ENCODE measurements at regions not wholly inside any gene's neighbourhood (a gene's known extent, or its start where the extent isn't known, plus 50 kb on each side); places are given as distances from the start of the nearest gene placed in this dataset.
"Not testable (repeated sequence)": the region's sequence is repeated elsewhere in the genome, so short reads cannot be mapped to it uniquely, and the experiment has no call there.

DNA sequence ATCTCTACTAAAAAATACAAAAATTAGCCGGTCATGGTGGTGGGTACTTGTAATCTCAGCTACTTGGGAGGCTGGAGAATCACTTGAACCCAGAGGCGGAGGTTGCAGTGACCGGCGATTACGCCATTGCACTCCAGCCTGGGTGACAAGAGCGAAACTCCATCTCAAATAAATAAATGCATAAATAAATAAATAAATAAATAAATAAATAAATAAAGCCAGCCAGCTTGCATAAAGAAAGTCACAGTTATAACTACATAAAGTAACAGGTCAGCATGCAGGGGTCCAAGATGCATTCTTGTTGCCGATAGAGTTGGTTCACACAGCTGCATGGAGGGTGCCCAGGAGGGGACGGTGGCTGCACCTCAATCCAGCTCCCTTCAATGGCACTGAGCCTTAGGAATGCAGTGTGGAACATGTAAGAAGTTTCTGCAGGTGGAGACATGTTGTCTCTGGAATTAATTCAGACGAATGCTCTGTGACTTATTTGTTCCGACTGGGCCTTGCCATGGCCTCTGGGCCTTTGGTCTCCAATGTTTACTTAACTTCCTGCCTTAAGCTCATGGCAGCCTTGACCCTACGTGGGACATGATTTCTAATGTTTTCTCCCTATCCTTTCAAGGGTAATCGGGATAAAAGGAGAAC is 159.6 kb upstream of the PRKCQ start:
- DNase-seq (ENCODE audit: low read depth in 1 of 2, low spot score in 1 of 2): no peak

DNA sequence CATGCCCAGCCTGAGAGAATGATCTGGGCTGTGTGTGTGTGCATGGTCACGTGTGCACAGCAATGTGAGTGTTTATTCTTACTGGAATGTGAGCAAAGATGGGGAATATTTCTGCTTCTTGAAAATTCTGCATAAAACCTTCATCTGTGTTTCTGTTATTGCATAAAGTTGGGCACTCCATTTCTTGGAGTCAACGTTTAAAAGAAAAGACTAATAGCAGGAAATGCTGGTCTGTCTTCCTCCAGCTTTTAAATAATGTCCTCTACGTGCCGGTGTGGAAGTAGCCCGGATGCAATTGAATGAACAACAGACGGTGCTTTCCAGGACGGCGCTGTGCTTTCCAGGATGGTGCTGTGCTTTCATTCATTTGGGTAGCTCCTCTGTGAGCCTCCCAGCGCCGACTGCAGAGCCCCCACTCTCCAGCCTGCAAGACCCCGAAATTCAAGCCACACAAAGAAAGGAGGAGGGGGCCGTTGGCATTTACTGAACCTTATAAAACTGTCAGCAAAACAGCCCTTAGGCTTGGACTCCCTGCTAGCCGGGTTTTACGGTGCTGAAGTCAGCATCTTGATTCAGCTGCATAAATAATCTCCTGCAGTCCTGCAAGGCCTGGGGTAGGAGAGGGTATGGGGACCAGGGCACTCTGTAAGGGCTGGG is 158.2 kb upstream of the PRKCQ start:
- no peak for DNase-seq (ENCODE audit: low read depth in 1 of 2, low spot score in 1 of 2)

DNA sequence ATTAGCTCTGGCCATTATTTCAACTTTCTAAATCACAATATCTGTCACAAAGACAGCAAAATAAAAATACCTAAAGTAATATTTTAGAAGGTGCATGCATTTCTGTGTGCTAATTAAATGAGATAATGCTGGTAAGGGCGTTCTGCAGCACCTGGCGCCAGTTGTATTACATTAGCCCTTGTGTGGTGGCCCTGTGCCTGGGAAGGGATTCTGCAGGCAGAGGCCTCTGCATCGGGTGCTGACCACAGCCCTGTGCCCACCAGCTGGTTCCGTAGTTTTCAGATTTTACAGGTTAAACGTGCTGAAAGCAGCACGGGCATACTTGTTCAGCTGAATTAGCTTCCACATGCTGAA is 157.7 kb upstream of the PRKCQ start:
- DNase-seq (ENCODE audit: low read depth in 1 of 2, low spot score in 1 of 2): no peak

DNA sequence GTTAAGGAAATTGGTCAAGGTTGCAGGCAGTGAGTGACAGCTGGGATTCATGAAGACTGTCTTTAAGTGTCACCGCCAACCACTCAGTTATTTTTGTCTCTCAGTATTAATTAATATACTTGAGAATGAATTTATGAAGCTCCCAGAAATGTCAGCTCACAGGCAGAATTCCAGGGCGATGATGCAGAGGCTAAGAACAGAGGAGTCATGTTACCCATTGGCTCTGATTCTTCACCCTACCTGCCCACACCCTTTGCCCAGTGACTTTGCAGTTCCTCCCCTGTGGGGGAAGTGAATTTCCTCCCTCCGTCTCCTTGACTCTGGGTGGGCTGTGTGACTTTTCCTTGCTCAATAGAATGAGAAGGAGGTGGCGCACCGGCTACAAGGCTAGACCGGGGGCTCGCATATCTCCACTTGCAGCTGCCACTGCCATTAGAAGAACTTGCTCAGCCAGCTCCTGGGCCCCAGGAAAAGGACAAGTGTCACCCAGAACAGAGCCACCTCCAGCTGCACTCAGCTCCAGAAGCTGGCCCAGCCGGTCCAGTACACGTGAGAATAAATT is 157.1 kb upstream of the PRKCQ start:
- DNase-seq (ENCODE audit: low read depth in 1 of 2, low spot score in 1 of 2): no peak

DNA sequence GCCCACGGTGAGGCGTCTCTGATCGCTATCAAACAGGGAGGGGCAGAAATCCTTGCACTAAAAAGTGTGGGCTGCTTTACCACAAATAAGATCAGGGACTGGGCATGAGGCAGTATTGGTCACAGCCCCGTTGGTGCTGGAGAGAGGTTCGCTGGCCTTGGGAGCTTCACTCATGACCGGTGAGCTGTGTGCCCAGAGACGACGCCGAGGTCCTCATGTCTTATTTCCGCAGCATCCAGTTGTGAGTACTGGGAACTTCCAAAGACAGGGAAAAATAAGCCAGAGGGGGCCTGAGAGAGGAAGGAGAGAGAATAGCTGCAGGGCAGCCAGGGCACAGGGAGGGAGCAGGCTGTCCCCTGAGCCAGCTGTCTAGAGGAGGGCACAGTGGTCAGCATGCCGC is 154.2 kb upstream of the PRKCQ start:
- no peak for DNase-seq (ENCODE audit: low read depth in 1 of 2, low spot score in 1 of 2)

DNA sequence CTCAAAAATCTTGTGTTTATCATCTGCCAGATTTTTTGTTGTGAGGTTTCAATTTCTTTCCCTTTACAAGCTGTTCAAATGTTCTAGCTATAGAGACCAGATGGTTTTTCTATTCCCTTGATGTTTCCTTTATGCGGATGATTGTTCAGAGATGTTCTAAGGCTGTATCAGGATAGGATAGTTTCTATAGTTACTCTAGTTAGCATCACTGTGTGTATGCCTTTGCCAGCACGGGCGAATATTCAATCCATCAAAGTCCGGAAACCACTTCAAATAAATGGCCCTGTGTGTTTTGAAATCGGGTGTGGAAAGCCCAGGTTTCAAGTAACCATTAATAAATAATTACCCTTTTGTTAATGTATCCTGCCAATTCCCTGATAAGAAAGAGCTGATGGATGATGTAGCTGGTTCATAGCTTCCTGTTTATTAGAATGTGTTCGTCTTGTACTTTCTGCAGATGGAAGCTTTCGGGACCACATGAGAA is 149.8 kb upstream of the PRKCQ start:
- no peak for DNase-seq (ENCODE audit: low read depth in 1 of 2, low spot score in 1 of 2)

DNA sequence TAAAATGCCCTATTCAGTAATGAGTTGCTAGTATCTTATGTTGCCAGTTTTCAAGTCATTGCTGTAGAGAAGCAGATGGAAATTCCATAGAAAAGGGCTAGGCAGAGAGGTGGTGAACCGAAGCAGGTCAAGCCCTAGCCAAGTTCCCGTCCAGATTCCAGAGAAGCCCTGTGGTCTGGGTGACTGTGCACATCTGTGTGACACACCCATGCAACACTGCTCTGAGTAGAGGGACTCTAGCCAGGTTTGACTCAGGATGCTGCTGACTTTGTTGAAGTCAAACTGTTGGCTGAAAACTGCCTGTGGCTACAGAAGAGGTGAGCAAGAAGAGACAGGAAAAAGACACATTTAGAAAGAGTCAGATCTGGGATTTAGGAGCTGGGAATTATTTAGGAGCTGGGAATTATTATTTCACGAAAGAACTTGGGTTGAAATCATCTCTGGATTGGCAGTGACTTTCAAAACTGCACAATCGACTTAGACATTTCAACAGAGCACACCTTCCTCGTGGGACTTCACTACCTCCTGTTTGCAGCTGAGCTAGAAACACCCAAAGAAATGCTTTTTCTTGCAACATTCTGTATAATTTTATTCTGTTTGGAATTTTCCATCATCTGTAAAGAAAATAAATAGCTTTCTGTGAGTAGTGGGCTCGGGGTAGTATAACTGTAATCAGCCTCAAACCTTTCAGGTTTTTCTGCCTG is 149.1 kb upstream of the PRKCQ start:
- DNase-seq (ENCODE audit: low read depth in 1 of 2, low spot score in 1 of 2): no peak

DNA sequence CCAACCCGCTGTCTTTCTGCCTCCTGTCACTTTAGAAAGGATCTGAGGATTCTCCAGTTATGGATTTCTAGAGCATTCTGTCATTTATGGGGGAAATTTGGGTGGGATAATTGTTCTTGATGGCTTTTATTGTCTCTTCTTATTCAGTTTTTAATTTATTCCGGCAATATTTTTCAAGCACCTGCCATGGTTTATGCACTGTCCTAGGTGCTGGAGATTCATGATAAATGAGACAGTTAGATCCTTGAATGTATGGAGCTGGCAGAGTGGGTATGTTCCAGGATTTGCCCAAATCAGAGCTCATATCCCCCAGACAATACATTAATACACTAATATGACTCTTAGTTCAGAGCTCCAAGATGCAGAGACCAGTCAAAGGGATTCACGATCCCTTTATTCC is 146.8 kb upstream of the PRKCQ start:
- DNase-seq (ENCODE audit: low read depth in 1 of 2, low spot score in 1 of 2): no peak

DNA sequence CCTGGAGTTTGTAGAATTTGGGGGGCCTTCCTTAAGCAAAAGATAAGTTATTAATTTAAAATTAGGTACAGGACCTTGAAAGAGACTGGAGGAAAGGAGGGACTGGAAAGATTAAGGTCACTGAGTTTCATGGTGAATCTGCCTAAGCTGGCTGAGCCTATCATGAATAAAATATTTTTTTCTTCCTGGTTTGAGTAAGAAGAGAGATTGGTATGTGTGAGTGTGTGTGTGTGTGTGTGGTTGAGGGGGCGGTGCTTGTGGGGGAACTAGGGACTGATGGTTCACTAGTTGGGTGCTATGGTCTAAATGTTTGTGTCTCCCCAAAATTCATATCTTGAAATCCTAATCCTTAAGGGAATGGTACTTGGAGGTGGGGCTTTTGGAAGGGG is 142.5 kb upstream of the PRKCQ start:
- no peak for DNase-seq (ENCODE audit: low read depth in 1 of 2, low spot score in 1 of 2)

DNA sequence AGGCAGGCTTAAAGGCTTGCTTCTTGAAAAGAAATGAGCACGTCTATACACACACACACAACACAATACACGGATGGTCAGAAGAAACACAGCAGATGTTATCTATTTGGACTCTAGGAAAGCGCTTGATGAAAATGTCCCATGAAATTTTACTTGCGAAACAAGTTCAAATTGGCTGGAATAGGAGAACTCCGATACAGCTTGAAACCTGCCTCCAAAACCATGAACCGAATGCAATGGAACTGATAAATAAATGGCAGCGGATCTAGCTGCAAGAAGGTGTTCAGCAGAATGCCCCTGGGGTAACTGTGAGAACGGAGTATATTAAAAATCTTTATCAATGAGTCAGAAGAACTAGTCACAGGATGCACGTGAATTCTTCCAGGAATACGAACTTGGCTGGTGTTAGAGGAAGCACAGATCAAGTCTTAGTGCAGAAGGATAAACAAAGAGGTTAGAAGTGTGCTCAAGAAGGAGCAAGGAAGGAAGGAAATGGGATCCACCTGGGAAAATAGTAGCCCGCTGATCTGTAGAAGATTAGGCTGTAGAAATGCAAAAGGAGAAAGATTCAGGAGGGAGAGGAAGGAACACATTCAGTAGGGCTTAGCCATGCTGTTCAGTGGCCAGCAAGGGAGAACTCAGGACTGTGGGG is 142.0 kb upstream of the PRKCQ start:
- DNase-seq (ENCODE audit: low read depth in 1 of 2, low spot score in 1 of 2): no peak

DNA sequence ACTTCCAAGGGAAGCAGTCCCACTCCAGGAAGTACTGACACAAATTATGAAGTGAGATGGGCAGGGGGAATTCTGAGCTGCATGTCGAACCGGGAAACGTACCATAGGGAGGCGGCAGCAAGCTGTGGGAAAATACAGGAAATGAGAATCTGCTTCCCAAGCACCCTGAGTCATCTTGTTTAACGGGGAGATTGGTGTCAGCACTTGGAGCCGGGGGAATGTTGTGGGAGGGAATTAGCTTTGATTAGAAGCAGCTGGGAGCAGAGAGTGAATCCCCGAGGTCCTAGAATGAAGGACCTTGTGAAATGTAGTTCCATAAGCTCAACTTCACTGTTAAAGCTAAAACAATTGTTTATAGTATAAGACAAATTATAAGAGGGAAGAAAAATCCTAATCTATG is 141.4 kb upstream of the PRKCQ start:
- no peak for DNase-seq (ENCODE audit: low read depth in 1 of 2, low spot score in 1 of 2)

DNA sequence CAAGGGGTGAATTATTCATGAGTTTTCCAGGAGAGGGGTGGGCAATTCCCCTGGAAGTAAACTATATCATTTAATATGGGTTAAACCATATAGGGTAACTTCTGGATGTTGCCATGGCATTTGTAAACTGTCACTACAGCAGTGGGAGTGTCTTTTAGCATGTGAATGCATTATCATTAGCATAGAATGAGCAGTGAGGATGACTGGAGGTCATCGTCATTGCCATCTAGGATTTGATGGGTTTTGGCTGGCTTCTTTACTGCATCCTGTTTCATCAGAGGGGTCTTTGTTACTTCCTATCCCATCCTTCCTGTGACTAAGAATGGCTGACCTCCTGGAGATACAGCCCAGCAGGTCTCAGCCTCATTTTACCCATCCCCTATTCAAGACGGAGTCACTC is 139.5 kb upstream of the PRKCQ start:
- DNase-seq (ENCODE audit: low read depth in 1 of 2, low spot score in 1 of 2): no peak

DNA sequence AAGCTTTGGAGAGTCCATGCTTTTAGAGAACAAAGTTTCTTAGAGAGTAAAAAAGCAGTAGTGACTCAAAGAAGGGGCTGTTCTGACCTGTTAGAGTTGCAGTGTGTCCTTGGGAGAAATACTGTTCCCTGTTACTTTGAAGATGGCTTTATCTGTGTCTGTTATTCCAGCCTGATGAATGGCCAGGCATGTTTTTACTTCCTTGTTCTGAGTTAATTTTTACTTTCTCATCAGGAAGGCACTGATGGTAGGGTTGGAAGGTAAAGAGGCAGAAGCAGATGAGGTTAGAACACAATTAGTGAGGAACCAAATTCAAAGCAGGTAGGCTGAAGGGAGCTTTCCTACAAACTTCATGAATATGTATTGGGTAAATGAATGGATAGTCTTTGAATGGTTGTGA is 138.5 kb upstream of the PRKCQ start:
- DNase-seq (ENCODE audit: low read depth in 1 of 2, low spot score in 1 of 2): no peak

DNA sequence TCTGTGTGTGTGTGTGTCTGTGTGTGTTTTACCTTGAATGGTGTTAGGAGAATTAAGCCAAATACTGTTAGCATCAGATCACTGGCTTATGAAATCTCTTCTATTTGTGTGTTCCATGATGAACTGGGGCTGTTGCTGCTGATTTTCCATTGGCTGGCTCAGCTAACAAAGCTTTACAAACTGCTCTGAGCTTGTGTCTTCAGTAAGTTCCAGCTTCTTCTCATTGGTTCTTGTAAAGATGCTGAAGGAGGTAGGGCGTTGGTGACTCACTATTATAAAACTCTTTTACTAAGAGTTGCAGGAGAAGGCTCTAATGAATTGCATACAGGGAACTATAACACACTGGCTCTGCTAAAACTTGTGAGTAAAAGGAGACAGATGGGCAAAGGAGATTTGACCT is 136.4 kb upstream of the PRKCQ start:
- no peak for DNase-seq (ENCODE audit: low read depth in 1 of 2, low spot score in 1 of 2)

DNA sequence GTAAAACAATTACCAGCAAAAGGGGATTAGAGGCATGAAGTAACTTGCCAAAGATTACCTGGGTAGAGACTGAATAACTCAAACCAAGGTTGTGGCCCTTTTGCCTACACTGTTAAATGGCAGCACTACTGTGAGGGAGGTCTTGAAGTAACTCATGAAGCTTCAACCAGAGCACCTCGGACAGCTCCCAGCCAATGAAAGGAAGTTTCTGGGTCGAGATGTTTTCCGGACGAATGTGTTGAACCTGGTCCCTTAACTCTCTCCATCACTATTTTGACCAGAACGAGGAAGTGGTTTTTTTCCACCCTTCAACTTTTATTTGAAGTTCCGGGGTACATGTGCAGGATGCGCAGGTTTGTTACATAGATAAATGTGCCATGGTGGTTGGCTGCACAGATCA is 133.6 kb upstream of the PRKCQ start:
- DNase-seq (ENCODE audit: low read depth in 1 of 2, low spot score in 1 of 2): no peak

DNA sequence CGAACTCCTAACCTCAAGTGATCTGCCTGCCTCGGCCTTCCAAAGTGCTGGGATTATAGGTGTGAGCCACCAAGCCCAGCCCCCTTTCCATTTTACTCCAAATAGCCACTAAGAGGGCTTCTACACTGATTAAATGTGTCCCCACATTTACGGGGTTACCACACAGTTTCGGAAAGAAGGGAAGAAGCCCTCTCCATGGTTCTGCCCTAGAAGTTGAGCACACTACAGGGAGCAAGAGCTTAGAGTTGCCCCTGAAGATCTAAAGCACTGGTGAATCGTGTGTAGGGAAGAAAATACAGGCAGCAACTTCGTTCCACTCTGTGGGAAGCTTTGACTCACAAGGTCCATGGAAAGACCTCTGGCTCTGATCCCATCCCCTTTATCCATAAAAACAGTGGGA is 133.0 kb upstream of the PRKCQ start:
- DNase-seq (ENCODE audit: low read depth in 1 of 2, low spot score in 1 of 2): no peak

DNA sequence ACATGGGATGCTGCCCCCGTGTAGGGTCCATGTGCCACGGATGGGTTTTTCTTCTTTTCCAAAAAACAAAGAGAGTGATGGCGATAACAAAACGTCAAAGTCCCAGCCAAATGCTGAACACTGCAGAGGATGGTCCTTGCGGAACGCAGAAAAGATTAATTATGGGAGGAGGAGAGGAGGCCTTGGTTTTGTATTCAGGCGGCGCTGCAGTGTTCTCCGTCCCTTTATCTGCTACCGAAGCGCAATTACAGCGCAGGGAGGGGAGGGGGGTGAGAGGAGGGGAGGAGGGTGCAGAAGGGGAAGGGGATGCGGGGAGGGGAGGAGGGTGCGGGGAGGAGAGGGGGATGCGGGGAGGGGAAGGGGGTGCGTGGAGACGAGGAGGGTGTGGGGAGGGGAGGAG is 131.8 kb upstream of the PRKCQ start:
- no peak for DNase-seq (ENCODE audit: low read depth in 1 of 2, low spot score in 1 of 2)

DNA sequence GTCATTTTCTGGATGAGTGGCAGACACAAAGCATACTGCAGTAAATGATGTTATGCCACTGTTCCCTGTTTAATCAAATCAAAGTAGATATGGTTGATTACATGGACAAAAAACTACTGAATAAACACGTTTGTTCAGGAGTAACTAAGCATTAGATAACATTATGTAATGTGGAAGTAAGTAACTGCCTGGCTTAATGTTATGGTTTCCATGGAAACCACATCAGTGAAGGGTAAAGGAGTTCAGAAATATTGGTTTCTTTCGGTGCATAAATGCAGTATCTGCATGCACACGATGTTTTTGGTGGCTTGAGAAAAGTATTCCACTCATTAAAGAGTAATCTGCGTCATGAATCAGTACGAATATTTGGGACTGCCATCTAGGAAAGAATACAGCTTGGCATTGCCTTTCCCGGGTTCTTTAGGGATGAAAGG is 131.3 kb upstream of the PRKCQ start:
- no peak for DNase-seq (ENCODE audit: low read depth in 1 of 2, low spot score in 1 of 2)

DNA sequence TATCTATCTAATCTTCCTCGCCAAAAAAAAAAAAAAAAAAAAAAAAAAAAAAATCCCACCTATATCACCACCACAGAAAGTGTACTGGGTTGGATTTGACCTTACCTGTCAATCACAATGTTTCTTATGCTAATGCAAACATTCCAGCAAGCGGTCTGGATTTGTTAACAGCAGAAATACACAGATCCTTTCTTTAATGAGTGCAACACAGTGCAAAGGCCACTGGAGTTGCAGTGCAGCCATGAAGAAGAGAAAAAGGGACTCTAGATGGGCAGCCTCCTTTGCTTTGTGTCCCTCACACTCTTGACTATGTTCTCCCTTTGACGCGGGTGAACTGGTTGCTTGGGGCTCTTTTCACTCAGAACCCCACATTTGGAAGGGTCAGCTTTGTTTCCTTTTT is 127.3 kb upstream of the PRKCQ start:
- no peak for DNase-seq (ENCODE audit: low read depth in 1 of 2, low spot score in 1 of 2)

DNA sequence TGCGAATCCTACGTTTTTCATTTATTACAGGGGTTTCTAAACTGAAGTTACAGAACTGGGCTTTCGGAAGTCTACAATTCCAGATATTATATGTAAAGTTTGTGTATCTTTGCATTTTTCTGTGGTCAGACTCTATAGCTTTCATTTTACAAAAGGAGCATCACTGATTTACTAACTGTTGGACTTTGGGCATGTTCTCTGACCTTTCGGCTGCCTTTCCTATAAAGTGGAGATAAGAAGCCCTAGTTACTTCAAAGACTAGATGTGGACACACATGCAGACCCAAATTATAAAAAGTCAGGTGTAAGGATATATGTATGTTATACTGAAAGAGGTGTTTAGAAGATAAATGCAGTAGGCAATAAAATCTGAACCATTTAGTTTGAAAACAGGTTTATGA is 126.6 kb upstream of the PRKCQ start:
- no peak for DNase-seq (ENCODE audit: low read depth in 1 of 2, low spot score in 1 of 2)

DNA sequence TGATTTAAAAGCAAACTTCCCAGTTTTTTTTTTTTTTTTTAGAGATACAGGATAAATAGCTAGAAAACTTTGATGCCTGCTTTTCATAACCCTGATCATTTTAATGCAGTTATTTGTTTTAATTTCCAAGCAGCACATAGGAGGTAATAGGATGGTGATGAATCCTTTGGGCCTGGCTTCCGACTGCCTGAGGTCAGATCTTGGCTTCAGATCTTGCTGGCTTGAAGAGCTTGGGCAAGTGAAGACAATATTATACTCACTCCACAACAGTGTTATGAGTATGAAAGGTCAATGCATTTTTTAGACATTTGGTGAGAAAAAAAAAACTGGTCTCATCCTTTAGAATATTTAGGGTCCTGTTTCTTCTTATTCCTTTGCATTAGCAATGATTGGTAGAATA is 124.8 kb upstream of the PRKCQ start:
- no peak for DNase-seq (ENCODE audit: low read depth in 1 of 2, low spot score in 1 of 2)

DNA sequence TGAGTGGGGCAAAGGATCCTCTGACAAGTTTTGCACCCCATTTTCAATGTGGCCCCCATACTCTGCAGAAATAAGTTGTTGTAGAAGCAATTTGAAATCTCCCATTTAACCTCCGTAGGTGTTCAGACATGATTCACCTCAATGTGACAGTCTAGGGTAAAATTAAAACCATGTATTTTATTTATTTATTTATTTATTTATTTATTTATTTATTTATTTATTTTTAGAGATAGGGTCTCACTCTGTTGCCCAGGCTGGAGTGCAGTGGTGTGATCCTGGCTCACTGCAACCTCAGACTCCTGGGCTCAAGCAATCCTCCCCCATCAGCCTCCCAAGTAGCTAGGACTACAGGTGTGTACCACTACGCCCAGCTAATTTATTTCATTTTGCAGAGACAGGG is 122.8 kb upstream of the PRKCQ start:
- not testable (repeated sequence) for DNase-seq (ENCODE audit: low read depth in 1 of 2, low spot score in 1 of 2)

All from activated T-helper 1 cell treated with anti-CD3 and anti-CD28 coated beads, Interleukin-2, amount 50 U/mL, for 16 hours (primary cell).